ENCODE measurements at regions not wholly inside any gene's neighbourhood (a gene's known extent, or its start where the extent isn't known, plus 50 kb on each side); places are given as distances from the start of the nearest gene placed in this dataset.

GRCh38 chr4:13851085-13851940 lies 223.8 kb upstream of the BOD1L1 start:
- DNase-seq: no peak

GRCh38 chr4:13852411-13852810 lies 224.9 kb upstream of the BOD1L1 start:
- DNase-seq: no peak

GRCh38 chr4:13856387-13856786 lies 228.9 kb upstream of the BOD1L1 start:
- DNase-seq: no peak

- DNase-seq: no peak
Measured at GRCh38 chr4:13857397-13857796, 229.9 kb upstream of the BOD1L1 start.

GRCh38 chr4:13857800-13858199 lies 230.3 kb upstream of the BOD1L1 start:
- DNase-seq: no peak

- no peak for DNase-seq
Measured at GRCh38 chr4:13859423-13859822, 231.9 kb upstream of the BOD1L1 start.

- DNase-seq: no peak
Measured at GRCh38 chr4:13860126-13860525, 232.6 kb upstream of the BOD1L1 start.

GRCh38 chr4:13865871-13866669 lies 238.5 kb upstream of the BOD1L1 start:
- no peak for DNase-seq

GRCh38 chr4:13866881-13867280 lies 239.4 kb upstream of the BOD1L1 start:
- DNase-seq: no peak

- no peak for DNase-seq
Measured at GRCh38 chr4:13872155-13872554, 244.6 kb upstream of the BOD1L1 start.

- DNase-seq: no peak
Measured at GRCh38 chr4:13872955-13873354, 245.4 kb upstream of the BOD1L1 start.

GRCh38 chr4:13875181-13875580 lies 247.7 kb upstream of the BOD1L1 start:
- no peak for DNase-seq

GRCh38 chr4:13876131-13876530 lies 248.6 kb upstream of the BOD1L1 start:
- no peak for DNase-seq

- DNase-seq: no peak
Measured at GRCh38 chr4:13876940-13877339, 249.4 kb upstream of the BOD1L1 start.

- no peak for DNase-seq
Measured at GRCh38 chr4:13877626-13878025, 250.1 kb upstream of the BOD1L1 start.

GRCh38 chr4:13881892-13882291 lies 254.4 kb upstream of the BOD1L1 start:
- no peak for DNase-seq

- DNase-seq: no peak
Measured at GRCh38 chr4:13887010-13887409, 259.5 kb upstream of the BOD1L1 start.

- no peak for DNase-seq
Measured at GRCh38 chr4:13888112-13888511, 260.6 kb upstream of the BOD1L1 start.

GRCh38 chr4:13891544-13891939 lies 264.0 kb upstream of the BOD1L1 start:
- DNase-seq: no peak

GRCh38 chr4:13892739-13893105 lies 265.2 kb upstream of the BOD1L1 start:
- no peak for DNase-seq

GRCh38 chr4:13893211-13893610 lies 265.7 kb upstream of the BOD1L1 start:
- no peak for DNase-seq

GRCh38 chr4:13893987-13894386 lies 266.5 kb upstream of the BOD1L1 start:
- no peak for DNase-seq

- no peak for DNase-seq
Measured at GRCh38 chr4:13900780-13901179, 273.3 kb upstream of the BOD1L1 start.

- no peak for DNase-seq
Measured at GRCh38 chr4:13902146-13902545, 274.6 kb upstream of the BOD1L1 start.

Data from activated CD4-positive, alpha-beta T cell treated with anti-CD3 and anti-CD28 coated beads, Interleukin-10, Interleukin-2, amounts not matched to agents 100 ng/mL and 50 ng/mL, durations not matched to agents 16 hours and 8 hours (primary cell).